ENCODE measurements at regions not wholly inside any gene's neighbourhood (a gene's known extent, or its start where the extent isn't known, plus 50 kb on each side); places are given as distances from the start of the nearest gene placed in this dataset.

GRCh38 chr13:88541994-88542393, 870.8 kb downstream of the SLITRK5 start:
- H3K4me1 Mint-ChIP-seq = no peaks in the 10 kb centered on the region
- no peak overlapping the region for H3K4me3 Mint-ChIP-seq
- POLR2A ChIA-PET = no interaction called here
- DNase-seq (no peak), ATAC-seq (no peak)
- no peak overlapping the region for H3K27ac Mint-ChIP-seq
- H3K9me3 Mint-ChIP-seq = peaks cover 0 to 6% (median 0%) of the 10 kb centered on the region in 9 donors
- H3K27me3 Mint-ChIP-seq = no peaks in the 10 kb centered on the region
- H3K36me3 Mint-ChIP-seq = no peaks in the 10 kb centered on the region

DNA sequence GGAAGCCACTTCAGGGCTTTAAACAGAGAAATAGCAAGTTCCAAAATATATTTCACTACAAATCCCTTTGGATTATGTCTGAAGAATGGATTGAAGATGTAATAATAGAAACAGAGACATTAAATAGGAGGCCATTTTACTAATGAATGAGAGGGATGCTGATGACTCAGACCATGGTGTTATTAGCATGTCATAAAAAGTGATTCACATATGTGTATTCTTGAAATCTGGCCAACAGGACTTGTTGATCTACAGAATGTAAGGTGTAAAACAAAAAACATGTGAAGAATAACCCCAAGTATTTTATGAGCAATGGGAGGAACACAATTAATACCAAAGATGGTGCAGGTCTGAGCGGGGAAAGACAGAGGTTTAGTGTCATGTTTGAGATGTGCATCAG, 873.7 kb downstream of the SLITRK5 start:
- Mint-ChIP-seq H3K4me3 (no peak overlapping the region), H3K36me3 (no peaks in the 10 kb centered on the region), H3K9me3 (peaks cover 0 to 6% (median 0%) of the 10 kb centered on the region in 9 donors), H3K27ac (no peak overlapping the region), H3K27me3 (no peaks in the 10 kb centered on the region), H3K4me1 (no peaks in the 10 kb centered on the region)
- POLR2A ChIA-PET = no interaction called here
- ATAC-seq (no peak), DNase-seq (no peak)

GRCh38 chr13:88552966-88553365, 881.8 kb downstream of the SLITRK5 start:
- H3K36me3 Mint-ChIP-seq = no peaks in the 10 kb centered on the region
- H3K4me3 Mint-ChIP-seq = no peak overlapping the region
- no peak overlapping the region for H3K27ac Mint-ChIP-seq
- H3K4me1 Mint-ChIP-seq = no peaks in the 10 kb centered on the region
- POLR2A ChIA-PET = no interaction called here
- DNase-seq (no peak), ATAC-seq (no peak)
- H3K27me3 Mint-ChIP-seq = no peaks in the 10 kb centered on the region
- H3K9me3 Mint-ChIP-seq = peaks cover 0 to 7% (median 0%) of the 10 kb centered on the region in 9 donors

DNA sequence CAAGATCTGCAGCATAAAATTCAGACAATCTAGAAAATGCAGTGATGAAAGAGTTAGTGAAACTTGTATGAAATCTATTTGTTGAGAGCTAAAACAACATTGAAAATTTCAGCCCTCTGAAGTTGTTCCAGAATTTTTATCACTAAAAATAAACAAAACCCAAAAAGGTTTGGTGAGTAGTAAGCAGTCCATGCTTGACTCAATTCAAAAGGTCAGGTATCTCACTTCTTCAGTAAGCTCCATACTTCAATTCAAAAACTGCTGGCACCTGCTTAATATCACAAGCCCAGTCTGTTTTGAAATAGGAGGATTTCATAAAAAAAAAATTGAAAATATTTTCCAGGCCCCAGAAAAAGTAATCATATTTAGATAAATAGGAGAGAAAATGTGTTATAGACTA, 894.4 kb downstream of the SLITRK5 start:
- DNase-seq (no peak), ATAC-seq (no peak)
- POLR2A ChIA-PET = no interaction called here
- Mint-ChIP-seq H3K36me3 (no peaks in the 10 kb centered on the region), H3K4me3 (no peak overlapping the region), H3K27ac (no peak overlapping the region), H3K27me3 (no peaks in the 10 kb centered on the region), H3K9me3 (peaks cover 0 to 11% (median 0%) of the 10 kb centered on the region in 9 donors), H3K4me1 (no peaks in the 10 kb centered on the region)

DNA sequence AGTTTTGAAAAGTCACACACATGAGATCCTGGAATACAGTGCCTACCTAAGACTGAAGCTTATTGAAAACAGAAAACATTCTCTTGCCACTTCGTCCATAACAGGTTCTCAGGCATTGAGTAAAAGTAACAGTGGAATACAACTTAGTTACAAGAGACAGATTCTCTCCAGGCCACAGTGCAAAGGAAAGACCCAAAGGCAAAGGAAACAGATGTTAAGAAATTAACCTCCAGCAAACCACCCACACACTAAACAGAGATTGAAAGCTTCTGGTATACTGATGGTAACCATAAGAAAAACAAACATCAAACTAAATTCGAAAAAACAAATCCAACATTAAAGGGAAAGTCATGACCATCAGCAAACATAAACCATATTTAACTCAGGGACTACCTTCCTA, 914.7 kb downstream of the SLITRK5 start:
- POLR2A ChIA-PET = no interaction called here
- Mint-ChIP-seq H3K9me3 (peaks cover 0 to 13% (median 4%) of the 10 kb centered on the region in 9 donors), H3K4me1 (peaks cover 0 to 3% (median 0%) of the 10 kb centered on the region in 4 donors), H3K27me3 (no peaks in the 10 kb centered on the region), H3K4me3 (no peak overlapping the region), H3K27ac (no peak overlapping the region), H3K36me3 (no peaks in the 10 kb centered on the region)
- ATAC-seq = no peak
- DNase-seq = no peak

GRCh38 chr13:88586263-88586662, 915.1 kb downstream of the SLITRK5 start:
- no peak overlapping the region for H3K4me3 Mint-ChIP-seq
- H3K9me3 Mint-ChIP-seq = peaks cover 0 to 10% (median 3%) of the 10 kb centered on the region in 9 donors
- POLR2A ChIA-PET = no interaction called here
- peaks cover 0 to 3% (median 0%) of the 10 kb centered on the region in 4 donors for H3K4me1 Mint-ChIP-seq
- H3K36me3 Mint-ChIP-seq = no peaks in the 10 kb centered on the region
- H3K27ac Mint-ChIP-seq = no peak overlapping the region
- DNase-seq (no peak), ATAC-seq (no peak)
- no peaks in the 10 kb centered on the region for H3K27me3 Mint-ChIP-seq

DNA sequence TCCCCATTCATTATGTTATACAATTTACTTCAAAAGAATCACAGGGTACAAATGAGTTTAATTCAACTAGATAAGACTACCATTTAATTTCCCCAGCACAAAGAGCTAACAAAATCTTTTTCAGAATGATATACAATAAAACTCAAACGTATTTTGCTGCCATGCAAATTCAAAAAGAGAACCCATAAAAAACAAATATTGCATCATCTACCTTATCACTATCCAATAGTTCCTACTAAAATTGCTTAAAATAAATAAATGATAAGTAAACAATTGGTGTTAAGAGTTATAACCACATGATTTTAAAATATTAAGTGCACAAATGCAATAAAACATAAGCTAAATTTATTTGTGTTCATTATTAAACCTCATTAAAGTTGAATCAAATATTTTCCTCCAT, 919.4 kb downstream of the SLITRK5 start:
- Mint-ChIP-seq H3K4me3 (no peak overlapping the region), H3K27me3 (no peaks in the 10 kb centered on the region), H3K4me1 (peaks cover 0 to 3% (median 0%) of the 10 kb centered on the region in 4 donors), H3K9me3 (peaks cover 4 to 26% (median 11%) of the 10 kb centered on the region in 9 donors), H3K27ac (no peak overlapping the region), H3K36me3 (peaks cover 0 to 9% (median 0%) of the 10 kb centered on the region in 3 donors)
- POLR2A ChIA-PET = no interaction called here
- ATAC-seq (no peak), DNase-seq (no peak)

DNA sequence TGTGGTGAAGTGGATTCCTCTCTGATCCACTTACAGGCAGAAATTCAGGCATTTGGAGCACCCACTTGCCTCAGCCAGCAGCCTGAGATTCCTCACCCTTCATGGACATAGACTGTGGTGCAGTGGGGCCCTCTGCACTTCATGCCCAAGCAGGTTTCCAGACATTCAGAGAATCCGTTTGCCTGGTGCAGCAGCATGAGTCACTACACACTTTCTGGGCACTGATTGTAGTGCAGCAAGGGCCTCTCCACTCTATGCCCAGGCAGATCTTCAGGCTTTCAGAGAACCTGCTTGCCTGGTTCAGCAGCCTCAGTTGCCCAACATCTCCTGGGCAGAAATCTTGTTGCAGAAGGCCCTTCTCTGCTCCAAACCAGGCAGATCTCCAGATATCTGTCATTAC, 920.9 kb downstream of the SLITRK5 start:
- POLR2A ChIA-PET = no interaction called here
- no peaks in the 10 kb centered on the region for H3K27me3 Mint-ChIP-seq
- ATAC-seq (no peak), DNase-seq (no peak)
- peaks cover 0 to 9% (median 0%) of the 10 kb centered on the region in 3 donors for H3K36me3 Mint-ChIP-seq
- H3K4me3 Mint-ChIP-seq = no peak overlapping the region
- H3K9me3 Mint-ChIP-seq = peaks cover 4 to 21% (median 13%) of the 10 kb centered on the region in 9 donors
- H3K27ac Mint-ChIP-seq = no peak overlapping the region
- H3K4me1 Mint-ChIP-seq = no peaks in the 10 kb centered on the region

DNA sequence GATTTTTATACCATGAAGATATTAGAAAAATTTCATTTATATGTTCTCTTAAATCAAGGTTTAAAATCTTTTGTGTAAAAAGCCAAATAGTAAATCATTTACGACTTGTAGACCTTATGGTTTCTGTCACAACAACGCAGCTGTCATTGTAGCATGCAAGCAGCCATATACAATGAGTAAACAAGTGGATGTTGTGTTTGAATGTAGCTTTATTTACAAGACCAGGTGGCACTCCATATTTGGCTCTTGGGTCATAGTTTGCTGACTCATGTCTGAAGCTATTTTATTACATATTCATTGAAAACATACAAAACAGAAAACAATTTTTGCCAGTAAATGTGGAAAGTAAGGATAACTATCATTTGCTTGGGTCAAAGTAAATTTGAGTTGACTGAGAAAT, 930.8 kb downstream of the SLITRK5 start:
- Mint-ChIP-seq H3K9me3 (peaks cover 0 to 11% (median 6%) of the 10 kb centered on the region in 9 donors), H3K27me3 (no peaks in the 10 kb centered on the region), H3K4me3 (no peak overlapping the region), H3K36me3 (no peaks in the 10 kb centered on the region), H3K27ac (no peak overlapping the region), H3K4me1 (no peaks in the 10 kb centered on the region)
- ATAC-seq = no peak
- POLR2A ChIA-PET = no interaction called here
- no peak for DNase-seq

- DNase-seq (no peak), ATAC-seq (no peak)
- Mint-ChIP-seq H3K4me3 (no peak overlapping the region), H3K27ac (no peak overlapping the region), H3K9me3 (peaks cover 0 to 11% (median 6%) of the 10 kb centered on the region in 9 donors), H3K4me1 (no peaks in the 10 kb centered on the region), H3K27me3 (no peaks in the 10 kb centered on the region), H3K36me3 (no peaks in the 10 kb centered on the region)
- POLR2A ChIA-PET = no interaction called here
These were observed 931.9 kb downstream of the SLITRK5 start for GRCh38 chr13:88602786-88603777.

- H3K4me3 Mint-ChIP-seq = no peak overlapping the region
- peaks cover 0 to 5% (median 0%) of the 10 kb centered on the region in 3 donors for H3K36me3 Mint-ChIP-seq
- POLR2A ChIA-PET = no interaction called here
- ATAC-seq (no peak), DNase-seq (no peak)
- H3K4me1 Mint-ChIP-seq = peaks cover 2 to 4% (median 4%) of the 10 kb centered on the region in 4 donors
- no peaks in the 10 kb centered on the region for H3K27me3 Mint-ChIP-seq
- H3K9me3 Mint-ChIP-seq = peaks cover 0 to 18% (median 3%) of the 10 kb centered on the region in 9 donors
- no peak overlapping the region for H3K27ac Mint-ChIP-seq
These were observed 946.0 kb downstream of the SLITRK5 start for GRCh38 chr13:88617176-88617575.

DNA sequence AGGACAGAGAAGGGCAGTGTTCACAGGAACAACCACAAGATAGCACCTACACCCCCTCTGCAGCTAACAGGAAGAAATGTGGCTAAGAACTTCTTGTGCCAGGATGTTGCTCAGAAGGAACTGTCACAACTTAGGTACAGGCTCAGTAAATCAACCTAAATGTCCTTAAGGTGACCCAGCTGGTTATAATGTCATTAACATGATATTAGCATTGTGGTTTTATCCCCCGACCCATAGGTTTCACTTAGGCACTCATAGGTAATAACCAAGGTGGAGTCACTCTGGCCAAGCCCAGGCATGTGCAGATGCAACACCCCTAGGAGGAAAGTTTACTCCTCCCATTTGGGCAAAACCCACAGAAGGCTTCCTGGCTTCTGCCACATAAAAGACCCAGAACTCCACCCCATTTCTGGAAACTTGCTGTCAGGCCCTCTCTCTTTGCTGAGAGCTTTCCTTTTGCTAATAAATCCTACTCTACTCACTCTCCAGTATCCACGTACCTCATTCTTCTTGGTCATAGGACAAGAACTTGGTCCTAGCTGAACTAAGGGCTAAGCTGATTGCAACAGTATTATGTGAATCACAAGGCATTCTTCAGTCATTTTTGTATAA, 951.3 kb downstream of the SLITRK5 start:
- H3K36me3 Mint-ChIP-seq = no peaks in the 10 kb centered on the region
- peak overlapping the region in 7 of 10 donors; percentile 26 to 86 (median 56) for H3K27ac Mint-ChIP-seq
- peak; percentile 82 to 84 for ATAC-seq
- H3K9me3 Mint-ChIP-seq = peaks cover 0 to 18% (median 3%) of the 10 kb centered on the region in 9 donors
- H3K4me1 Mint-ChIP-seq = peaks cover 9 to 23% (median 19%) of the 10 kb centered on the region in 4 donors
- H3K27me3 Mint-ChIP-seq = no peaks in the 10 kb centered on the region
- POLR2A ChIA-PET = no interaction called here
- peak in 5 of 10 donors; percentile 17 to 61 (median 26) for DNase-seq
- H3K4me3 Mint-ChIP-seq = peak overlapping the region; percentile 9 to 76 (median 68)

DNA sequence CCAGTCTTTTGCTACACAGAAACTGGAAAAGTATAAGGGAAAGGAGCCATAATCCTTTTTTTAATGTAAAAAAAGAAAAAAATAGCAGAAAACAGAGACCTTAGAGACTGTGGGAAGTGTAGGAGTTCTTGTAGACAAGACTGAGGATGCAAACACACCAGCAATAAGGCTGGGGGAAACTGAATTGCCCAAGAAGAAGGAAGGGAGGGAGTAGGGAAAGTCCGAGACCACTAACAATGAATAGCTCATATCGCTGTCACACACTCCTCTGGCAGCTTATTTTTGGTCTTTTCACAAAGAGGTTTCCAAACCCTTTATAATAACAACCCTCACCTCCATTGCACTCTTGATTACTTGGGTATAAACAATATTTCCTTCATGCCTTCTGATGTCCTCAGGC, 952.0 kb downstream of the SLITRK5 start:
- peak overlapping the region in 4 of 10 donors; percentile 8 to 40 (median 21) for H3K4me3 Mint-ChIP-seq
- no peaks in the 10 kb centered on the region for H3K27me3 Mint-ChIP-seq
- H3K27ac Mint-ChIP-seq = peak overlapping the region in 8 of 10 donors; percentile 0 to 80 (median 48)
- POLR2A ChIA-PET = no interaction called here
- peaks cover 0 to 15% (median 3%) of the 10 kb centered on the region in 9 donors for H3K9me3 Mint-ChIP-seq
- ATAC-seq (no peak), DNase-seq (peak in 1 of 10 donors; percentile 6)
- peaks cover 9 to 23% (median 19%) of the 10 kb centered on the region in 4 donors for H3K4me1 Mint-ChIP-seq
- H3K36me3 Mint-ChIP-seq = no peaks in the 10 kb centered on the region

Measured in naive thymus-derived CD8-positive, alpha-beta T cell (primary cell).